C4-2B (cell line): ENCODE measurements at regions not wholly inside any gene's neighbourhood (a gene's known extent, or its start where the extent isn't known, plus 50 kb on each side); places are given as distances from the start of the nearest gene placed in this dataset.

Source experiments
- CTCF ChIP-seq: fragments of 450-650 bp; conservative IDR thresholded peaks from 2 replicates; pipeline ENCODE4 v1.5.1; 2017; ENCODE audit warnings: mild to moderate bottlenecking
- ZFX ChIP-seq: fragments of 450-650 bp; IDR thresholded peaks from 2 replicates; pipeline ENCODE4 v1.6.1; 2017

GRCh38 chr9:13443346-13444244 lies 164.1 kb upstream of the MPDZ start:
- no peak for TF ChIP-seq CTCF
- TF ChIP-seq ZFX: no peak
